ENCODE measurements at regions not wholly inside any gene's neighbourhood (a gene's known extent, or its start where the extent isn't known, plus 50 kb on each side); places are given as distances from the start of the nearest gene placed in this dataset.

- TF ChIP-seq GABPA (IDR thresholded peaks at IDR 0.05; ENCODE audit: low read depth), result no peak
- TF ChIP-seq, protein P1, sequence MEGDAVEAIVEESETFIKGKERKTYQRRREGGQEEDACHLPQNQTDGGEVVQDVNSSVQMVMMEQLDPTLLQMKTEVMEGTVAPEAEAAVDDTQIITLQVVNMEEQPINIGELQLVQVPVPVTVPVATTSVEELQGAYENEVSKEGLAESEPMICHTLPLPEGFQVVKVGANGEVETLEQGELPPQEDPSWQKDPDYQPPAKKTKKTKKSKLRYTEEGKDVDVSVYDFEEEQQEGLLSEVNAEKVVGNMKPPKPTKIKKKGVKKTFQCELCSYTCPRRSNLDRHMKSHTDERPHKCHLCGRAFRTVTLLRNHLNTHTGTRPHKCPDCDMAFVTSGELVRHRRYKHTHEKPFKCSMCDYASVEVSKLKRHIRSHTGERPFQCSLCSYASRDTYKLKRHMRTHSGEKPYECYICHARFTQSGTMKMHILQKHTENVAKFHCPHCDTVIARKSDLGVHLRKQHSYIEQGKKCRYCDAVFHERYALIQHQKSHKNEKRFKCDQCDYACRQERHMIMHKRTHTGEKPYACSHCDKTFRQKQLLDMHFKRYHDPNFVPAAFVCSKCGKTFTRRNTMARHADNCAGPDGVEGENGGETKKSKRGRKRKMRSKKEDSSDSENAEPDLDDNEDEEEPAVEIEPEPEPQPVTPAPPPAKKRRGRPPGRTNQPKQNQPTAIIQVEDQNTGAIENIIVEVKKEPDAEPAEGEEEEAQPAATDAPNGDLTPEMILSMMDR (IDR thresholded peaks at IDR 0.05; ENCODE audit: insufficient read depth, low read length), result no peak
- no peak for TF ChIP-seq POLR2AphosphoS5 (IDR thresholded peaks at IDR 0.05; ENCODE audit: low read depth)
- no peak for TF ChIP-seq REST (IDR thresholded peaks at IDR 0.05; ENCODE audit: insufficient replicate concordance, low read depth)
Measured at GRCh38 chr3:8385848-8386620, 115.6 kb upstream of the LMCD1 start.

Data from HL-60 (cell line).